Osteocyte (in vitro differentiated cells): ENCODE measurements at regions not wholly inside any gene's neighbourhood (a gene's known extent, or its start where the extent isn't known, plus 50 kb on each side); places are given as distances from the start of the nearest gene placed in this dataset.

Experiments used
- DNase-seq: peaks from one replicate; pipeline ENCODE4 v3.0.0; 2021; ENCODE audit warnings: mixed read lengths; ENCODE audit not compliant: unreplicated experiment; ENCODE audit errors: extremely low spot score
- H3K27ac Mint-ChIP-seq: one replicate; pipeline ENCODE4 v1.8.0; 2021; ENCODE audit warnings: mild to moderate bottlenecking, mixed read lengths; ENCODE audit not compliant: unreplicated experiment
- H3K27me3 Mint-ChIP-seq: one replicate; pipeline ENCODE4 v1.8.0; 2021; ENCODE audit warnings: mixed read lengths; ENCODE audit not compliant: unreplicated experiment
- H3K36me3 Mint-ChIP-seq: one replicate; pipeline ENCODE4 v1.8.0; 2021; ENCODE audit warnings: mixed read lengths; ENCODE audit not compliant: unreplicated experiment
- H3K4me1 Mint-ChIP-seq: one replicate; pipeline ENCODE4 v1.8.0; 2021; ENCODE audit warnings: mixed read lengths; ENCODE audit not compliant: unreplicated experiment
- H3K4me3 Mint-ChIP-seq: one replicate; pipeline ENCODE4 v1.8.0; 2021; ENCODE audit warnings: mild to moderate bottlenecking, moderate library complexity, mixed read lengths; ENCODE audit not compliant: unreplicated experiment
- H3K9me3 Mint-ChIP-seq: one replicate; pipeline ENCODE4 v1.8.0; 2021; ENCODE audit warnings: mixed read lengths; ENCODE audit not compliant: unreplicated experiment
- TF ChIP-seq, protein P1 (sequence below): fragments of 200-600 bp; sonication (generic); IDR thresholded peaks from 2 replicates; pipeline ENCODE4 v1.5.0; 2021; ENCODE audit warnings: antibody characterized with exemption, mild to moderate bottlenecking, moderate library complexity

GRCh38 chr17:79528592-79529125 lies 82.2 kb downstream of the RBFOX3 start:
- Mint-ChIP-seq H3K9me3 (no peaks in the 10 kb centered on the region), H3K27me3 (peaks cover 18% of the 10 kb centered on the region), H3K4me1 (no peaks in the 10 kb centered on the region), H3K4me3 (no peak overlapping the region), H3K27ac (no peak overlapping the region), H3K36me3 (no peaks in the 10 kb centered on the region)
- no peak for DNase-seq
- TF ChIP-seq, protein P1, sequence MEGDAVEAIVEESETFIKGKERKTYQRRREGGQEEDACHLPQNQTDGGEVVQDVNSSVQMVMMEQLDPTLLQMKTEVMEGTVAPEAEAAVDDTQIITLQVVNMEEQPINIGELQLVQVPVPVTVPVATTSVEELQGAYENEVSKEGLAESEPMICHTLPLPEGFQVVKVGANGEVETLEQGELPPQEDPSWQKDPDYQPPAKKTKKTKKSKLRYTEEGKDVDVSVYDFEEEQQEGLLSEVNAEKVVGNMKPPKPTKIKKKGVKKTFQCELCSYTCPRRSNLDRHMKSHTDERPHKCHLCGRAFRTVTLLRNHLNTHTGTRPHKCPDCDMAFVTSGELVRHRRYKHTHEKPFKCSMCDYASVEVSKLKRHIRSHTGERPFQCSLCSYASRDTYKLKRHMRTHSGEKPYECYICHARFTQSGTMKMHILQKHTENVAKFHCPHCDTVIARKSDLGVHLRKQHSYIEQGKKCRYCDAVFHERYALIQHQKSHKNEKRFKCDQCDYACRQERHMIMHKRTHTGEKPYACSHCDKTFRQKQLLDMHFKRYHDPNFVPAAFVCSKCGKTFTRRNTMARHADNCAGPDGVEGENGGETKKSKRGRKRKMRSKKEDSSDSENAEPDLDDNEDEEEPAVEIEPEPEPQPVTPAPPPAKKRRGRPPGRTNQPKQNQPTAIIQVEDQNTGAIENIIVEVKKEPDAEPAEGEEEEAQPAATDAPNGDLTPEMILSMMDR, result no peak

GRCh38 chr17:79527306-79527705 lies 83.5 kb downstream of the RBFOX3 start:
- TF ChIP-seq, protein P1, result no peak
- Mint-ChIP-seq H3K27me3 (peaks cover 11% of the 10 kb centered on the region), H3K4me1 (no peaks in the 10 kb centered on the region), H3K36me3 (no peaks in the 10 kb centered on the region), H3K9me3 (no peaks in the 10 kb centered on the region), H3K4me3 (no peak overlapping the region), H3K27ac (no peak overlapping the region)
- DNase-seq, result no peak

- no peak overlapping the region for H3K4me3 Mint-ChIP-seq
- no peak overlapping the region for H3K27ac Mint-ChIP-seq
- H3K27me3 Mint-ChIP-seq, result peaks cover 11% of the 10 kb centered on the region
- no peaks in the 10 kb centered on the region for H3K36me3 Mint-ChIP-seq
- H3K4me1 Mint-ChIP-seq, result no peaks in the 10 kb centered on the region
- TF ChIP-seq, protein P1, result no peak
- no peaks in the 10 kb centered on the region for H3K9me3 Mint-ChIP-seq
- no peak for DNase-seq
Measured at GRCh38 chr17:79525793-79526677, 84.8 kb downstream of the RBFOX3 start.

- H3K27me3 Mint-ChIP-seq, result peaks cover 11% of the 10 kb centered on the region
- DNase-seq, result no peak
- TF ChIP-seq, protein P1, result no peak
- no peaks in the 10 kb centered on the region for H3K9me3 Mint-ChIP-seq
- no peak overlapping the region for H3K27ac Mint-ChIP-seq
- H3K36me3 Mint-ChIP-seq, result no peaks in the 10 kb centered on the region
- H3K4me1 Mint-ChIP-seq, result no peaks in the 10 kb centered on the region
- H3K4me3 Mint-ChIP-seq, result no peak overlapping the region
Measured at GRCh38 chr17:79524213-79525187, 86.4 kb downstream of the RBFOX3 start.
